G401 (cell line): ENCODE measurements at regions not wholly inside any gene's neighbourhood (a gene's known extent, or its start where the extent isn't known, plus 50 kb on each side); places are given as distances from the start of the nearest gene placed in this dataset.

Source experiments
- DNase-seq: peaks from one replicate; pipeline ENCODE4 v3.0.0-alpha.2; 2015; ENCODE audit warnings: low spot score
- in situ Hi-C: cut with HindIII; loops from 2 replicates; pipeline ENCODE4 v1.10.0; 2016; ENCODE audit warnings: low sequenced_read_pairs, mixed read lengths

- in situ Hi-C loops, result no loop called here
- DNase-seq, result no peak
These were observed 653.8 kb upstream of the ID2 start for GRCh38 chr2:8028036-8028435.

GRCh38 chr2:8028436-8028835, 653.4 kb upstream of the ID2 start:
- in situ Hi-C loops, result no loop called here
- DNase-seq, result no peak

GRCh38 chr2:8028981-8029380, 652.9 kb upstream of the ID2 start:
- in situ Hi-C loops, result no loop called here

GRCh38 chr2:8030573-8031303, 651.1 kb upstream of the ID2 start:
- DNase-seq, result no peak
- in situ Hi-C loops, result no loop called here

More at GRCh38 chr2:8028981-8029380, 652.9 kb upstream of the ID2 start:
- no peak for DNase-seq

GRCh38 chr2:8031370-8031769, 650.5 kb upstream of the ID2 start:
- DNase-seq, result no peak
- in situ Hi-C loops, result no loop called here

GRCh38 chr2:8033546-8034096, 648.2 kb upstream of the ID2 start:
- no peak for DNase-seq
- in situ Hi-C loops, result no loop called here

GRCh38 chr2:8036366-8036765, 645.5 kb upstream of the ID2 start:
- in situ Hi-C loops, result no loop called here
- DNase-seq, result no peak

- in situ Hi-C loops, result no loop called here
These were observed 642.1 kb upstream of the ID2 start for GRCh38 chr2:8039732-8040131.

GRCh38 chr2:8043295-8043694, 638.6 kb upstream of the ID2 start:
- DNase-seq, result no peak
- in situ Hi-C loops, result no loop called here

More at GRCh38 chr2:8039732-8040131, 642.1 kb upstream of the ID2 start:
- DNase-seq, result no peak

- in situ Hi-C loops, result no loop called here
- no peak for DNase-seq
These were observed 637.7 kb upstream of the ID2 start for GRCh38 chr2:8044046-8044594.

- in situ Hi-C loops, result no loop called here
- DNase-seq, result no peak
These were observed 636.7 kb upstream of the ID2 start for GRCh38 chr2:8045081-8045614.

- no peak for DNase-seq
- in situ Hi-C loops, result no loop called here
These were observed 635.0 kb upstream of the ID2 start for GRCh38 chr2:8046849-8047248.

- in situ Hi-C loops, result no loop called here
- no peak for DNase-seq
These were observed 632.7 kb upstream of the ID2 start for GRCh38 chr2:8049176-8049575.

GRCh38 chr2:8049851-8050571, 631.8 kb upstream of the ID2 start:
- no peak for DNase-seq
- in situ Hi-C loops, result no loop called here

- in situ Hi-C loops, result no loop called here
- no peak for DNase-seq
These were observed 628.6 kb upstream of the ID2 start for GRCh38 chr2:8053216-8053615.

GRCh38 chr2:8054070-8054469, 627.8 kb upstream of the ID2 start:
- DNase-seq, result no peak
- in situ Hi-C loops, result no loop called here

- in situ Hi-C loops, result no loop called here
These were observed 623.2 kb upstream of the ID2 start for GRCh38 chr2:8058652-8059051.

GRCh38 chr2:8059255-8059654, 622.6 kb upstream of the ID2 start:
- in situ Hi-C loops, result no loop called here
- no peak for DNase-seq

More at GRCh38 chr2:8058652-8059051, 623.2 kb upstream of the ID2 start:
- DNase-seq, result no peak

- DNase-seq, result no peak
- in situ Hi-C loops, result no loop called here
These were observed 622.1 kb upstream of the ID2 start for GRCh38 chr2:8059794-8060193.

GRCh38 chr2:8061219-8061618, 620.6 kb upstream of the ID2 start:
- in situ Hi-C loops, result no loop called here

More at GRCh38 chr2:8061219-8061618, 620.6 kb upstream of the ID2 start:
- no peak for DNase-seq
